ENCODE measurements at regions not wholly inside any gene's neighbourhood (a gene's known extent, or its start where the extent isn't known, plus 50 kb on each side); places are given as distances from the start of the nearest gene placed in this dataset.

DNA sequence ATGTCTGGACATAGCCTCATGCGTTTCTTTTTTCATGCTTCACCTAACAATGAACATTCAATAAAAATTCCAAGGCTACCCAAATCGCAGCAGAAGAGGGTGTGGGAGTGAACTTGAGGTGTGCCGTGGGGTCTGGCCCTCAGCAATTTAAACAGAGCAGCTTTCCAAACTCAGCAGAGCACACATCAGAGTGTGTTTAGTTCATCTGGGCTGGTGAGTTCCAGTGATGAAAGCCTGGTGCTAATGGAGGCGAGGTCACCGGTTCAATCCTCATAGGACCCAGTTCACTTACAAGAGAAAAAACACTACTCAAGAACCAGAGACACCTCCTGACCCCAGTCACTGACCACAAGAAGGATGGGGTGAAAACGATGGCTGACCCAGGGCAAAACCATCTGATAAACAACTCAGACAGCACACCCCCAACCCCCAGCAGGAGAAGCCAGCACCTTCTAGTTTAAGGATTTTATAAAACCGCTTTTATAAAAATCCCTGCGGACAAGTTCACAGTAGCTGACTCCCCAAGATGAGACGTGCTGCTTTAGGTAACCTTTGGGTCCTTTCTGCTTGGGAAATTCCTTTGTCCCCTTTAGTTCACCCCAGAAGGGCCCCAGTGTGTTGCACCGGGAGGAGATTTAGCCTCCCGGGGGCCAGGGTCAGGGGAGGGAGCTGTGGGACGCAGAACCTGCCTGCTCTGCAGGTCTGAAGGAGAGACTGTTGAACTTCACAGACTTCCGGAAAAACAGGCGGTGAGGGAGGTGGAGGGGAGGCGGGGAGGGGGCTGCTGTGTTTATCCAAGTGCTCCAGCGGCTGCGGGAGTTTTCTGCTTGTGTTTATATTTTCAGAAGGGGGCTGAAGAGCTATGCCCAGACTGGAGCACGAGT is 152.7 kb upstream of the SOX11 start:
- no peak for DNase-seq (ENCODE audit: extremely low read depth, low read depth)
- no peak overlapping the region for H3K4me3 ChIP-seq (replicated peaks; ENCODE audit: low read depth, low read length)
- TF ChIP-seq, protein P1, sequence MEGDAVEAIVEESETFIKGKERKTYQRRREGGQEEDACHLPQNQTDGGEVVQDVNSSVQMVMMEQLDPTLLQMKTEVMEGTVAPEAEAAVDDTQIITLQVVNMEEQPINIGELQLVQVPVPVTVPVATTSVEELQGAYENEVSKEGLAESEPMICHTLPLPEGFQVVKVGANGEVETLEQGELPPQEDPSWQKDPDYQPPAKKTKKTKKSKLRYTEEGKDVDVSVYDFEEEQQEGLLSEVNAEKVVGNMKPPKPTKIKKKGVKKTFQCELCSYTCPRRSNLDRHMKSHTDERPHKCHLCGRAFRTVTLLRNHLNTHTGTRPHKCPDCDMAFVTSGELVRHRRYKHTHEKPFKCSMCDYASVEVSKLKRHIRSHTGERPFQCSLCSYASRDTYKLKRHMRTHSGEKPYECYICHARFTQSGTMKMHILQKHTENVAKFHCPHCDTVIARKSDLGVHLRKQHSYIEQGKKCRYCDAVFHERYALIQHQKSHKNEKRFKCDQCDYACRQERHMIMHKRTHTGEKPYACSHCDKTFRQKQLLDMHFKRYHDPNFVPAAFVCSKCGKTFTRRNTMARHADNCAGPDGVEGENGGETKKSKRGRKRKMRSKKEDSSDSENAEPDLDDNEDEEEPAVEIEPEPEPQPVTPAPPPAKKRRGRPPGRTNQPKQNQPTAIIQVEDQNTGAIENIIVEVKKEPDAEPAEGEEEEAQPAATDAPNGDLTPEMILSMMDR (IDR thresholded peaks at IDR 0.05; ENCODE audit: low read depth, low read length, missing control alignments): no peak

DNA sequence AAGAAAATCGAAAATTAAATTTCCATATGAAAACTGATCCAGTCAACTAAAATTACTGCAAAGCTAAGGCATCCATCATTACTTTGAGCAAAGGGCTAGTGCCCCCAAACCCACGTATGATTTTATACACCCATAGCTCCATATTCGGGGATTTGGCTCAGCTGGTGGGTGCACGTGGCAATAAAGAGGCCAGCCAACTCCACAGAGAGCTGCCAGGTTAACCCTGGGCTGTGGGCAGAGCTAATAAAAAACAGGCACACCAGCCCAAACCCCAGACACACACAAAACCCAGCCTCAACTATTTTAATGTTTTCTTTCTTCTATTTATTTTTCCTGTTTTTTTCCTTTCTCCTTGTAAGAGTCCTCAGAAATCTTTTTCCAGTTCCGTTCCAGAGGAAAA is 151.3 kb upstream of the SOX11 start:
- no peak overlapping the region for H3K4me3 ChIP-seq (replicated peaks; ENCODE audit: low read depth, low read length)
- TF ChIP-seq, protein P1 (IDR thresholded peaks at IDR 0.05; ENCODE audit: low read depth, low read length, missing control alignments): no peak
- no peak for DNase-seq (ENCODE audit: extremely low read depth, low read depth)

DNA sequence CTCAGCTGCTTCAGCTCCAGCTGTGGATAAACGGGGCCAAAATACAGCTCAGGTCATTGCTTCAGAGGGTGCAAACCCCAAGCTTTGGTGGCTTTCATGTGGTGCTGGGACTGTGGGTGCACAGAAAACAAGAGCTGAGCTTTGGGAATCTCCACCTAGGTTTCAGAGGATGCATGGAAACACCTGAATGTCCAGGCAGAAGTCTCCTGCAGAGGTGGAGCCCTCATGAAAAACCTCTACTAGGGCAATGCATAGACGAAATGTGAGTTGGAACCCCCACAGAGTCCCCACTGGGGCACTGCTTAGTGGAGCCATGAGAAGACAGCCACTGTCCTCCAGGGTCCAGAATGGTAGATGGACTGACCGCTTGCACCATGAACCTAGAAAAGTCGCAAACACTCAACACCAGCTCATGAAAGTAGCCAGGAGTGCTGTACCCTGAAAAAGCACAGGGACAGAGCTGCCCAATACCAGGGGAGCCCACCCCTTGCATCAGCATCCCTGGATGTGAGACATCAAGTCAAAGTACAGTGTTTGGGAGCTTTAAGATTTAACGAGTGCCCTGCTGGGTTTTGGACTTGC is 147.9 kb upstream of the SOX11 start:
- TF ChIP-seq, protein P1 (IDR thresholded peaks at IDR 0.05; ENCODE audit: low read depth, low read length, missing control alignments): no peak
- DNase-seq (ENCODE audit: extremely low read depth, low read depth): no peak
- no peak overlapping the region for H3K4me3 ChIP-seq (replicated peaks; ENCODE audit: low read depth, low read length)

DNA sequence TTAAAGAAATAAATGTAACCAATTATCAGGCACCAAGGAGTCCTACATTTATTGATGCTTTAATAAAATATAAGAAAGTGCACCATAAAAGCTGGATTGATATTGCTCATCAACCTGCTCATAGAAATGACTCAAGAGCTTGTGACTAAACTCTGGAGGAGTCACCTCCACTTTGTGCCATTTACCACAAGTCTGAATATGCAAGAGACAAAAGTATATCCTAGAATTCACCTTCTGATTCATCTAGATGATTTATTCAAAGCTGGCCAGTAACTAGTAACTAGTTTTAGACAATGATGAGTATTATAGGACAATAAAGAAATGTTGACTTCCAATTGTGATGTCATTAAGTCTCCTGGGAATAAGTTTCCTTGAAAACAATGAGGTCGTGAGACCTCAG is 146.0 kb upstream of the SOX11 start:
- TF ChIP-seq, protein P1 (IDR thresholded peaks at IDR 0.05; ENCODE audit: low read depth, low read length, missing control alignments): no peak
- H3K4me3 ChIP-seq (replicated peaks; ENCODE audit: low read depth, low read length): no peak overlapping the region
- no peak for DNase-seq (ENCODE audit: extremely low read depth, low read depth)

DNA sequence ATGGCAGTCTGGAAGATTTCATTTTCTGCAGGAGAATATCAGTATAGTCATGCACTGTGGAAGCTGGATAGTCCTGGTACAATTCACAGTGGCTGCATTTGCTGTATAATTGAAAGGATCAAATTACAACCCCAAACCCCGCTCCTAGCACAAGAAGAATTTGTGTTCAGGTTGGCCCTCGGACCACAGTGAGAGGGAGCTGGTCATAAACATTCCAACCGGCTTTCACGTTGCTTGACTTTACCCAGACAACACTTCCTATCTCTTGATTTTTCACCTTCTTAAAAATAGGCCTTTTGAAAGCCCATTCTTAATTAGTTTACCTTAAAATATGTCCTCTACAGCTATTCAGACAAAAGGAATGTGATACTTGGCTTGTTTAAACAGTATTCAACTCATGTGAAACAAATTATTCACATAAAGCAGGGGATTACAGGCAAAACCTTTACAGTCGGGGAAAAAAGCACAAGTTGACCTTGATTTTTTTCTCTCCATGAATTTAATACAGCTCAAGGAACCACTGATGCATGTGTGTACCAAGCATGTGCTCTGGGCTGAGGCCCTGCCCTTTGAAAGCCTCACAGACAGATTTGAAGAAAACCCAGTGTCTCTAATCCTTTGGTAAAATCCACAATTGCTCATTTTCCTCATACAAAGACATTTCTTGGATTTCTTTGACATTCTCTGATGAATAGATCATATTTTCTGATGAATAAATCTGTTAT is 143.0 kb upstream of the SOX11 start:
- H3K4me3 ChIP-seq (replicated peaks; ENCODE audit: low read depth, low read length): no peak overlapping the region
- DNase-seq (ENCODE audit: extremely low read depth, low read depth): no peak
- TF ChIP-seq, protein P1 (IDR thresholded peaks at IDR 0.05; ENCODE audit: low read depth, low read length, missing control alignments): no peak

DNA sequence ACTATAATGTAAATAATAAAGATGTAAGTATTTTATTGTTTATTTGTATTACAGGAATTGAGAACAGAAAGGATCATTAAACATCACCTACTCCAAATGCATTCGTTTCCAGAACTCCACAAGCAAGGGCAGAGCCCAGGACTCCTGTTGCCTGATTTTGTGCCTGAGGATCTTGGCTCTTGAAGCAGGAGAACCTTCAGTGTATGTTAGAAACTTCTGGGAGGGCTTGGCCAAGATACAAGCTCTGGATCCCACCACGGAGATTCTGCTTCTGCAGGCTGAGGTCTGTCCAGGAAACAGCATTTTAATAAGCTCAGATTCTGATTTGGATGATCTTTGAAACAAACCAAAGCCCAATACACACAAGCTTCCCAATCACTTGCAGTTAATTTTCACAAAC is 142.4 kb upstream of the SOX11 start:
- H3K4me3 ChIP-seq (replicated peaks; ENCODE audit: low read depth, low read length): no peak overlapping the region
- TF ChIP-seq, protein P1 (IDR thresholded peaks at IDR 0.05; ENCODE audit: low read depth, low read length, missing control alignments): no peak
- DNase-seq (ENCODE audit: extremely low read depth, low read depth): no peak

All from HFF-Myc (cell line).